Stimulated activated CD4-positive, alpha-beta T cell treated with anti-CD3 and anti-CD28 coated beads, Interleukin-2, amount 100 ng/mL, for 4 hours (primary cell): ENCODE measurements at regions not wholly inside any gene's neighbourhood (a gene's known extent, or its start where the extent isn't known, plus 50 kb on each side); places are given as distances from the start of the nearest gene placed in this dataset.
"Not testable (repeated sequence)": the region's sequence is repeated elsewhere in the genome, so short reads cannot be mapped to it uniquely, and the experiment has no call there.

Source experiments
- DNase-seq: peaks from one replicate; pipeline ENCODE4 v3.0.0-alpha.2; 2020; ENCODE audit warnings: low read depth

DNA sequence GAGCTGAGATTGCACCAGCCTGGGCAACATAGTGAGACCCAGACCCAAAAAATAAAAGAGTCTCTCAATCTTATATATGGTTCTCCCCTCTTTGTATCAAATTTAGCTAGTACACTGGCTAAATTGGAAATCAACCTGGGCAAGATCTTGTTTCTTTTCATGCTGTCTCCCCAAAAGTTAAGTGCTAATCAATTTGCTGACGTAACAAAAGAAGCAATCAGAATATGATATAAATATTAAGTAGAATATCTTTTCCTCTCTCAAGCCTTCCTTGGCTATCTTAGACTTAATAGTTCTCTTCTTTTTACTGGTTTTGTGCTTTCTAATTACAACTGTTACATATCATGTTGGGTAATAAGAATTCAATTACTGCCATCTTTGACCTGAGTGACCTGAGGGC lies 258.9 kb downstream of the KCNRG start:
- DNase-seq = no peak

DNA sequence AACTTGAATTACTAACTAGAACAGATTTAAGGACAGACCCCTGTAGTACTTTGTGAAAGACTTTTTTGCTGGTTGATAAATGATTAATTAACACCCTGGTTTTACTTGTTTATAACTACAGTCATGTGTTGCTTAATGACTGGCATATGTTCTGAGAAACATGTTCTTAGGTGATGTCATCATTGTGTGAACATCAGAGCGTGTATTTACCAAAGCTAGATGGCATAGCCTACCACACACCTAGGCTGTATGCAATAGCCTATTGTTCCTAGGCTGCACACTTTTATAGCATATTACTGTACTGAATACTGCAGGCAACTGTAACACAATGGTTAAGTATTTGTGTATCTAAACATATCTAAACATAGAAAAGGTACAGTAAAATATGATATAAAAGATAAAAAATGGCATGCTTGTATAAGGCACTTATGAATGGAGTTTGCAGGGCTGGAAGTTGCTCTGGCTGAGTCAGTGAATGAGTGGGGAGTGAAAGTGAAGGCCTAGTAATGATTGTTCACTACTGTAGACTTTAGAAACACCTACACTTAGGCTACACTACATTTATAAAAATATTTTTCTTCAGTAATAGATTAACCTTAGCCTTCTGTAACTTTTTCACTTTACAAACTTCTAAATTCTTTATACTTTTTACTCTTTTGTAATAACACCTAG lies 260.3 kb downstream of the KCNRG start:
- no peak for DNase-seq

- DNase-seq = no peak
Observed at GRCh38 chr13:50276550-50276949, 261.3 kb downstream of the KCNRG start.

DNA sequence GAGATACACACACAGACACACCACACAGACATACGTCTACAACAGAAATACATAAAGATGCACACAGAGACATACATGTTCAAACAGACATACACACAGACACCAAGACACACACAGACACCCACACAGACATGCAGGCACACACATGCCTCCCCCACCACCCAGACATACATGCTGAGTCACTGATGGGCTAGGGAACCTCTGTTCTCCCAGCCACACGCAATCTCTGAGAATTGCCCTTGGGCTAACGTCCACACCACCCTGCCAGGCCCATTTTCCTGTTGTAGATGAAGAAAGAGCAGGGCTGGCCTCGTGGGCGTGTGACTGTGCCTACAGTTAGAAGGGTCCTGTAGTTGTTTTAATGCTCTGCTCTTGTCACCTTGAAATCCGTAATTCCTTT lies 261.9 kb downstream of the KCNRG start:
- no peak for DNase-seq

GRCh38 chr13:50277906-50278305 lies 262.7 kb downstream of the KCNRG start:
- DNase-seq = no peak

GRCh38 chr13:50280441-50280937 lies 265.2 kb downstream of the KCNRG start:
- DNase-seq = no peak

- no peak for DNase-seq
Observed at GRCh38 chr13:50282016-50282415, 266.8 kb downstream of the KCNRG start.

DNA sequence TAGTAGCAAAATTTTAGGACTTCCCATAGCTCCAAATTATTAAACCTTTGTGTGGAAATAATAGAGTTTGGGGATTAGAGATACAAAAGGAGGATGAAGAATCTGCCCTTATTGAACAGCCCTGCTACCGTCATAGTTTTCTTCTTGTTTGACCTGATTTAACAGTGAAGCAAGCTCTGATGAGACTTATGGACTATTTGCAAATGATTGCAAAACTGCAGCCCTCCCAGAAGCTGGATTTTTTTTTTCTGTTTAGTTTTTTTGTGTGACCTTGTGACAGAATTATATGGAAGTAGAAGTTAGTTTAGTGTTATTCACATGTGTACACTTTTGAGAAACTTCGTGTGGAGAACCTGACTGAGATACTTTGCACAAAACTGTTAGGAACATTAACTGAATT lies 267.8 kb downstream of the KCNRG start:
- DNase-seq = no peak

DNA sequence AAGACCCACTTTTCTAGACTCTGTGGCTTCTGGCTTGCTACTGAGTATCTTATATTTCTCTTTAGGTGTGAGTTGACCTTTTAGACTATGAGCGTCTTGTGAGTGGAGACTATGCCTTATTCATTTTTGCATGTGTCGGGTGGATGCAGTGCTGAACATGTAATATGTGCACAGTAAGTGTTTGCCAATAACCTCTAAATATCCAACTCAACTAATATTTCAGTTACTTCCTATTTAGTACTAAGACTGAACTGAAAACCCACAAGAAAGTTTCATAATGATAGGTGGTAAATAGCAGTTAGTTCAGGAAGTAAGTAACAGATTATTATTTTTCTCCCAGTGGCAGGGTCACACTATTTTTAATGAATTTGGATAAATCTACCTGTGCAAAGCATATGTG lies 269.3 kb downstream of the KCNRG start:
- no peak for DNase-seq

- DNase-seq = no peak
Observed at GRCh38 chr13:50285283-50285682, 270.0 kb downstream of the KCNRG start.

DNA sequence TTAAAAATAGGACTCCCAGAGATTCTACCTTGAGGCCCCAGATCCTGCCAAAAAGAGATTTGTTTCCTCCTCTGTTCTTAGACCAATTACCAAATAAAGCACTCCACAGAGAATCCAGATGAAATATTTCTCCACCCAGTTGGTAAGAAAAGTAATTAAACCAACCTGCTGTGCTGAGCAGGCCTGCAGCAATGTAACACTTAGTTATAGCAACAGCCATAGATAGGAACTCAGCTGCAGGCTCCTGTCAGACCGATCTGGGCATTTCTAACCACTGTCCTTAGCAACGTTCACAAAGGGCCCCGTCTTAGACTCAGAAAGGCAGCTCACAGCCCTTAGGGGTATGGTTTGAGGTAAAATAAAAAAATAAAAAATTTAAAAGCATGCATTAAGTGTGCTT lies 271.1 kb downstream of the KCNRG start:
- DNase-seq = no peak

DNA sequence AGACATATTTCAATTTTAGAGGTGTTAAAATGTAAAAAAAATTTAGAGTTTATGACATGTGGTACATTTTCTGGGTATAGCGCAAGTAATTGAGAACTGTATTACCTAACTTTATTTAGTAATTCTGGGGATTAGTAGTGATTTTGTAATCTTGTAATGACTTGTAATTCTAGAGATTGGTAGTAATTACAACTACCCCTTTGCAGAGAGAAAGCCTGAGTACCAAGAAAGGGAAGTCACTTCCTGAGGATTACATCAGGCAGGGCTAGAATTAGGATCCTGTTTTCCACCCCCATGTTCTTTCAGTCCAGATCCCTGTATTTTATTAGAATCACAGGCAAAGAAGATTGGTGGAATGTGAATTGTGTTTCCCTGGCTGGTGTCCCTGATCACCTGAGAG lies 274.9 kb downstream of the KCNRG start:
- DNase-seq = no peak

DNA sequence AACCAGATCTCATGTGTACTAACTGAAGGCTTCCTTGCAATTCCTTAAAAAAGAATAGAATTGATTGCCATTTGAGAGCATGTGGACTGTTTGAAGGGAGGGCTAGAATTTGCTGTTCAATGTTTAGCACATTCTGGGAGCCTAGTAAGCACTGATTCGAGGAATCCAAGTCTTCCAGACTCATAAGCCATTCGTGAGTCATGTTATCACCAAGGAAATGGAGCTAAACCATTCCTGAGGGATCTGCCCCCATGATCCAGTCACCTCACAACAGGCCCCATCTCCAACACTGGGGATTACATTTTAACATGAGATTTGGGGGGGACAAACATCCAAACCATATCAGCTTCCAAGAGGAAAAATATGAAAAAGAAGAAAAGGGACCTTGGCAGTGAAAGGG lies 276.4 kb downstream of the KCNRG start:
- DNase-seq = no peak

DNA sequence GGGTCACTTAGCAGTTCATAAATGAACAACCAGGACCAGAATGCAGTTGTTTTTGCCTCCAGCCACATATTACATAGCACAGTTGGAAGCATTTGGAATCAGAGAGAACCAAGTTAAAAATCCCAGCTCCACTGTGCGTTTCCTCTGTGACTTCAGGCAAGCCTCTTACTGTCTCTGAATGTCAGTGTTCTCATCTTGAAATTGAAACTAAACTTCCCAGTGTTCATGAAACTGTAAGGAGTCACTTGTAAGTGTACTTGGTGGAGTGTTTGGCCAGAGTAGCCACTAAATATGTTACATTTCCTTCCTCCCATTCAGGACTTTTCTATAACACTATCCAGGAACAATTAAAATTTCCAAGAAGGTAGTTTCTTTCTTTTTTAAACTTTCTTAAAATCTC lies 276.8 kb downstream of the KCNRG start:
- no peak for DNase-seq

GRCh38 chr13:50294425-50294824 lies 279.2 kb downstream of the KCNRG start:
- not testable (repeated sequence) for DNase-seq

- no peak for DNase-seq
Observed at GRCh38 chr13:50299546-50300249, 284.5 kb downstream of the KCNRG start.

- DNase-seq = no peak
Observed at GRCh38 chr13:50303963-50304721, 288.9 kb downstream of the KCNRG start.

- no peak for DNase-seq
Observed at GRCh38 chr13:50306156-50306555, 290.9 kb downstream of the KCNRG start.

GRCh38 chr13:50309318-50309717 lies 294.1 kb downstream of the KCNRG start:
- DNase-seq = no peak

GRCh38 chr13:50309882-50310594 lies 294.8 kb downstream of the KCNRG start:
- DNase-seq = no peak

DNA sequence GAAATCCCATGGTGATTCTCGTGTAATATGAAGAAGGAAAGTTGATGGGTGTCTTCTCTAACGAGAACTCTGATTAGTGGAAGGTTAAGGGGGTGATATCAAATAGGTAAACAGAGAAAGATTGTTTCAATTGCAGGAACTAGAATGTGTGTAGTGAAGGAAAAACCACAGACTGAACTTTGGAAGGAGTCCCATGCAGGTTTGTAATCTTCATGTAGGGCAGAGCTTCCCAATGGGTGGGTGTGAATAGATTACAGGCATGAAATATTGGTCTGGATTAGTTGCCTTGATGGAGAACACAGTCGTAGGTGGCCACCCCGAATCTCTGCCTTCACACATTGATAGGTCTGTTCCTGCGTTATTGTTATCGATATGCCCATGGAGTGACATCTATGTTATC lies 295.5 kb downstream of the KCNRG start:
- DNase-seq = no peak

GRCh38 chr13:50318887-50319286 lies 303.6 kb downstream of the KCNRG start:
- no peak for DNase-seq
